Panc1 (cell line): ENCODE measurements at regions not wholly inside any gene's neighbourhood (a gene's known extent, or its start where the extent isn't known, plus 50 kb on each side); places are given as distances from the start of the nearest gene placed in this dataset.

Source experiments
- POLR2AphosphoS5 ChIP-seq: IDR thresholded peaks from 2 replicates; pipeline ENCODE4 v1.6.1; 2012; ENCODE audit warnings: mild to moderate bottlenecking, low read depth, low read length, moderate library complexity
- SIN3A ChIP-seq: IDR thresholded peaks from 2 replicates; pipeline ENCODE4 v1.6.1; 2012; ENCODE audit warnings: low read depth, mild to moderate bottlenecking, low read length, moderate library complexity, borderline replicate concordance; ENCODE audit not compliant: insufficient read depth
- TCF7L2 ChIP-seq: IDR thresholded peaks from 2 replicates; pipeline ENCODE4 v1.6.1; 2011; ENCODE audit warnings: mild to moderate bottlenecking, low read depth, low read length, inconsistent platforms
- TF ChIP-seq, protein P1 (sequence below): fragments of 450-650 bp; IDR thresholded peaks from 2 replicates; pipeline ENCODE4 v1.5.1; 2017; ENCODE audit warnings: mild to moderate bottlenecking
- TF ChIP-seq, protein P2 (sequence below), 2 experiments: IDR thresholded peaks; 2 replicates each; pipeline ENCODE4 v1.6.1; 2011 to 2012; ENCODE audit warnings: low read depth in 2 of 2, control low read depth in 1 of 2, low read length in 1 of 2, mild to moderate bottlenecking in 1 of 2, moderate library complexity in 1 of 2; ENCODE audit not compliant: insufficient read depth in 1 of 2

DNA sequence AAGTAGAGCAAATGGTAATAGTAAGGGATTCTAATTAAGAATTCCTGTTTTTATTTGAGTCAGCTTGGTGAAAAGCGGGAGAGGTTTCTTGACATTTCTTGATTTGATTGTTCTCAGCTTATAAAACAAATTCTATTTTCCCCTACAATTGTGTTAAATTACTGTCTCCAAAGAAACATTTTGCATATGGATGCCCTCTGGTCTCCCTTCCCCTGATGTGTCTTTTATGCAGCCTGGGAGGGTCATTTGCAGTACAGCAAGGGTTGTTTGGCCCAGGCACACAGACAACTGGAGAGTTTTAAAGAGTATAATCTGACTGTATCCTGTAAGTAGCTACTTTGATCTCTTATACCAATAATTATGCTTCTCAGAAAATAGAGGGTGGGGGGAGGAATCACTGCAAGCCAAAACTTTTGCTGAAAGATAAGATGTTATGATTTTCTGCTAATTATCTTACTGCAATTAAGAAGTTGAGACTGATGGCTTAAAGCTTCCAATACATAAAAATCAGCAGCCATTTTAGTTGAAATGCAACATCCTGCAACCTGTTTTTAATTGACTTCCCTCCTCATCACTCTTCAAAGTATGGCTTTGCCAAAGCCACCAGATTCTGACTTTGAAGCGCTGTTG, 204.1 kb upstream of the SEMA6A start:
- TF ChIP-seq, protein P1, sequence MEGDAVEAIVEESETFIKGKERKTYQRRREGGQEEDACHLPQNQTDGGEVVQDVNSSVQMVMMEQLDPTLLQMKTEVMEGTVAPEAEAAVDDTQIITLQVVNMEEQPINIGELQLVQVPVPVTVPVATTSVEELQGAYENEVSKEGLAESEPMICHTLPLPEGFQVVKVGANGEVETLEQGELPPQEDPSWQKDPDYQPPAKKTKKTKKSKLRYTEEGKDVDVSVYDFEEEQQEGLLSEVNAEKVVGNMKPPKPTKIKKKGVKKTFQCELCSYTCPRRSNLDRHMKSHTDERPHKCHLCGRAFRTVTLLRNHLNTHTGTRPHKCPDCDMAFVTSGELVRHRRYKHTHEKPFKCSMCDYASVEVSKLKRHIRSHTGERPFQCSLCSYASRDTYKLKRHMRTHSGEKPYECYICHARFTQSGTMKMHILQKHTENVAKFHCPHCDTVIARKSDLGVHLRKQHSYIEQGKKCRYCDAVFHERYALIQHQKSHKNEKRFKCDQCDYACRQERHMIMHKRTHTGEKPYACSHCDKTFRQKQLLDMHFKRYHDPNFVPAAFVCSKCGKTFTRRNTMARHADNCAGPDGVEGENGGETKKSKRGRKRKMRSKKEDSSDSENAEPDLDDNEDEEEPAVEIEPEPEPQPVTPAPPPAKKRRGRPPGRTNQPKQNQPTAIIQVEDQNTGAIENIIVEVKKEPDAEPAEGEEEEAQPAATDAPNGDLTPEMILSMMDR, result no peak
- TF ChIP-seq, protein P2, sequence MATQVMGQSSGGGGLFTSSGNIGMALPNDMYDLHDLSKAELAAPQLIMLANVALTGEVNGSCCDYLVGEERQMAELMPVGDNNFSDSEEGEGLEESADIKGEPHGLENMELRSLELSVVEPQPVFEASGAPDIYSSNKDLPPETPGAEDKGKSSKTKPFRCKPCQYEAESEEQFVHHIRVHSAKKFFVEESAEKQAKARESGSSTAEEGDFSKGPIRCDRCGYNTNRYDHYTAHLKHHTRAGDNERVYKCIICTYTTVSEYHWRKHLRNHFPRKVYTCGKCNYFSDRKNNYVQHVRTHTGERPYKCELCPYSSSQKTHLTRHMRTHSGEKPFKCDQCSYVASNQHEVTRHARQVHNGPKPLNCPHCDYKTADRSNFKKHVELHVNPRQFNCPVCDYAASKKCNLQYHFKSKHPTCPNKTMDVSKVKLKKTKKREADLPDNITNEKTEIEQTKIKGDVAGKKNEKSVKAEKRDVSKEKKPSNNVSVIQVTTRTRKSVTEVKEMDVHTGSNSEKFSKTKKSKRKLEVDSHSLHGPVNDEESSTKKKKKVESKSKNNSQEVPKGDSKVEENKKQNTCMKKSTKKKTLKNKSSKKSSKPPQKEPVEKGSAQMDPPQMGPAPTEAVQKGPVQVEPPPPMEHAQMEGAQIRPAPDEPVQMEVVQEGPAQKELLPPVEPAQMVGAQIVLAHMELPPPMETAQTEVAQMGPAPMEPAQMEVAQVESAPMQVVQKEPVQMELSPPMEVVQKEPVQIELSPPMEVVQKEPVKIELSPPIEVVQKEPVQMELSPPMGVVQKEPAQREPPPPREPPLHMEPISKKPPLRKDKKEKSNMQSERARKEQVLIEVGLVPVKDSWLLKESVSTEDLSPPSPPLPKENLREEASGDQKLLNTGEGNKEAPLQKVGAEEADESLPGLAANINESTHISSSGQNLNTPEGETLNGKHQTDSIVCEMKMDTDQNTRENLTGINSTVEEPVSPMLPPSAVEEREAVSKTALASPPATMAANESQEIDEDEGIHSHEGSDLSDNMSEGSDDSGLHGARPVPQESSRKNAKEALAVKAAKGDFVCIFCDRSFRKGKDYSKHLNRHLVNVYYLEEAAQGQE (IDR thresholded peaks at IDR 0.05; ENCODE audit: insufficient read depth in 1 of 2, low read depth in 2 of 2, low read length in 1 of 2), result no peak
- TF ChIP-seq POLR2AphosphoS5, result no peak
- TF ChIP-seq SIN3A, result no peak
- no peak for TF ChIP-seq TCF7L2
